Activated CD8-positive, alpha-beta memory T cell treated with anti-CD3 and anti-CD28 coated beads for 4 hours (primary cell): ENCODE measurements at regions not wholly inside any gene's neighbourhood (a gene's known extent, or its start where the extent isn't known, plus 50 kb on each side); places are given as distances from the start of the nearest gene placed in this dataset.

Experiments
- DNase-seq, 2 donors: peaks; one replicate each; pipeline ENCODE4 v3.0.0-alpha.2; 2020; ENCODE audit warnings: low read depth in 2 of 2

GRCh38 chr4:180566492-180566891 is 1676.7 kb upstream of the TENM3 start:
- no peak for DNase-seq

GRCh38 chr4:180567080-180567479 is 1676.1 kb upstream of the TENM3 start:
- no peak for DNase-seq

- DNase-seq, result no peak
Observed at GRCh38 chr4:180571516-180572055, 1671.6 kb upstream of the TENM3 start.

- DNase-seq, result no peak
Observed at GRCh38 chr4:180578175-180578574, 1665.0 kb upstream of the TENM3 start.

DNA sequence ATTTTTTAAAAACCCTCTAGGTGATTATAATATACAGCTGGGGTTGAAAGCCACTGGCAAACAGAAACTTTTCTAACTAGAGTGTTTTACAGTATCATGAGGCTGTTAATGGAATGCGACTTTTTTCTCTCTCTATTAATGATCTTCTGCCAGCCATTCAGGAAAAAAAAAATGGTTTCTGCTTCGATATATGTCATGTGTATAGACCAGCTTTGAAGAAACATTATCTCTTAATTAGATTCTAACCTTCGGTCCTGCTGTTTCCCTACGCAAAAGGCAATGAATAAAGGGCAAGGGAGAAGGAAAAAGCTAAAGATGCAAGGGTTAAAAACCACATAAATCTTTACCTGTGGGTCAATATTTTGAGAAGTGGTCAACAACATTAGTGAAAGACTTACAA is 1662.1 kb upstream of the TENM3 start:
- no peak for DNase-seq

GRCh38 chr4:180587379-180587778 is 1655.8 kb upstream of the TENM3 start:
- no peak for DNase-seq

DNA sequence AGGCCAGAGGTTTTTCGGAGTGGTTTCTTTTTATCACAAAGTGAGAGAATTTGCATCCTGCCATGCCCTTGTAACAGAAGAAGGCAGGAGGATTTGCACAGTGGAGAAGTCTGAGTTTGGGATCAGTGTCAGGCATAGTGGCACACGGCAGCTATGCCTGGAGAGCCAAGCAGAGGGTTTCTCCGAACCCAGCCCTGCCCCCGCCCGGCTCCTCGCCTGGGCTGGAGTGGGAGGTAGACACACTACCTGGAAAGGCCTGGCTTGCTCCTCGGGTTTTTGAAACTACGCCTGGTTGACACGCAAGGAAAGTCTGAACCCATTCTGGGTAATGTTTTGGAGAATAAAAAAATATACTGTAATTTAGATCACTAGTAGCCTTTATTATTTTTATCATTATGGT is 1653.6 kb upstream of the TENM3 start:
- DNase-seq, result no peak

DNA sequence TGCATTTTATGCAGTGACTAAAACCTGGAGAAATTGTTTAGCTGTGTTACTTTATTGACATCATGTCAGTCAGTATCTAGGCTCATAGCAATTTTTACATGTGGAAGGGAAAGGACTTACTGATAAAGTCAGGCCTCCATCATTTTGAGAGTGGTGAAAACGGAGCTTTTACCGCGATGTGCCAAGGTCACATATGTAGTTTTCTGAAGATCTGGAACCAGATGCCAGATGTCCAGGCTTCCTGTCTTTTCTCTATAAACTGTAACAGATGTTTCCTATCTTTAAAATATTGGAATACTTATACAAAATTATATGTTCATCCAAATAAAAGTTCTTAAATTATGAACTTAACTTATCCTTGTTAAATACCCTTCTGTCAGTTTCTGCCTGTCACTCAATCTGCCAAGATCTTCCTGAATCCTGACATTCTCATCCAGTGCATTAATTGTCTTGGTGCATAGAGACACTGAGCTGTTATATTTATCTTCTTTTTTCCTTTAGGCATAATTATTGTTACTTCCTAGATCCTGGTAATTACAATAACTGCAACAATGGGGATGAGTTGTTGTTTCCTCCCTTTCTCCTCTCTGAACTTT is 1646.2 kb upstream of the TENM3 start:
- no peak for DNase-seq

GRCh38 chr4:180598281-180598680 is 1644.9 kb upstream of the TENM3 start:
- DNase-seq, result no peak

- no peak for DNase-seq
Observed at GRCh38 chr4:180603791-180604190, 1639.4 kb upstream of the TENM3 start.

- DNase-seq, result no peak
Observed at GRCh38 chr4:180610324-180610723, 1632.9 kb upstream of the TENM3 start.

DNA sequence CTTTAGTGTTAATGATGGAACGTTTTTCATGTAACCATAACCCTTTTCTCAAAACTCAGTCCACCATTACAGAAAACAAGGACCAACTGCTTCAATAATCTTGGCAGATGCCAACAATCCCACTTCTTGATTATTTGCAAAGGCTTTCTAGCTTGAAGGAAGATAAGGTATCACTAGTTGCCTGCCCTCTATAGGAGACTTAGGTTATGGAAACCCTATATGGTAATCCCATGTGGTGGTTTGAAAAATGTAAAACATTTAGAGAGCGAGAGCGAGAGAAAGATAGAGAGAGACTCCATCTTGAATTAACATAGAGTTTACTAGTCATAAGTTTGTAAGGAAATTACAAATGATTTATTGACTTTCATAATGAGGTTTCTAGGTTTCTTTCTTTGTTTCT is 1627.5 kb upstream of the TENM3 start:
- no peak for DNase-seq

DNA sequence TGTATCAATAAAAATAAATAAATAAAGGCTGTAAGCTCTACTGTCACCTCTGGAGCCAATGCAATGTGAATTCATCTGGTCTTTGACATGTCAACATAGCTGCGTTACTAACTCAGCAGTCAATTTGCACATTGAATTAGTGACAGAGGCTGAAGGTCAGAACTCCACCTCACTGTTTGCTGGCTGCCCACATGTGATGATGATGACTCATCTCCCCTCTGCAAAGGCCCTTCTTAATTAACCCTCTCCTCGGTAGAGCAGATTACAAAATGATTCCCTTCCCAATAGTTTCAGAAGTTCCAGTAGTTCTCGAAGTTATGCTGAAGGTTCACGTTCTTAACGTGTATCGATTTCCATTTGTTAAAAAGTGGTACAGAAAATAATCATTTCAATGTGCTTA is 1626.0 kb upstream of the TENM3 start:
- DNase-seq, result no peak

DNA sequence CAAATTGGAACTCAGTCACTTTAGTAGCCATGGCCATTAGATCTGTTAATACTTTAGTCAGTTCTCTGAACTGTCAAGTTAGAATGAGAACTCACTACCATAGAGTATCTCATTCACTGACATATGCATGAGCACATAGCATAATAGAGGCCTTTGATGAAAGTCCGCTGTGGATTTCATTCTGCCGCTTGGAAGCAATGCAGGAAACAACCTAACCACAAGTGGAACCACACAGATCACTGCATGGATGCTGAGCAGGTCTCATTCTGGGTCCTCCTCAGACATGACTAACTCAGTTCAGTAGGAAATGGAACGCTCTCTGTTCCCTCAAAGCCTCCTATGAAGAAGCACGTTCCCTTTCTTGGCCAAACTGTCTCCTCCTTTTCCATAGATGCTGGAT is 1624.8 kb upstream of the TENM3 start:
- DNase-seq, result no peak

- DNase-seq, result no peak
Observed at GRCh38 chr4:180619440-180619839, 1623.8 kb upstream of the TENM3 start.

DNA sequence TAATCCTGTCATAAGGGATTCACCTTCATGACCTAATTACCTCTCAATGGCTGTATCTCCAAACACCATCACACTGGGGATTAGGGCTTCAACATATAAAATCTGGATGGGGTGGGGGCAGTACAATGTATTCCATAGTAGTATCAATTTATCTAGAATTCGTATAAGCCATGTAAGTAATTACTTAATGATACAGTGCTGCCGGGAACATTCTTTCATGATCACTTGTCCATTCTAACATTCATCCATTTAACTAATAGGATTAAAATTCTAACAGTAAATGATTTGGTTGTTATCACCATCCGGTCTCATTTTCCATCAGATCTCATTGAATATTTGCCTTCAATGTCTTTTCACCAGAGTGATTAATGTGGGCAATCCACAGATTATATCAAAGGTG is 1620.9 kb upstream of the TENM3 start:
- DNase-seq, result no peak

DNA sequence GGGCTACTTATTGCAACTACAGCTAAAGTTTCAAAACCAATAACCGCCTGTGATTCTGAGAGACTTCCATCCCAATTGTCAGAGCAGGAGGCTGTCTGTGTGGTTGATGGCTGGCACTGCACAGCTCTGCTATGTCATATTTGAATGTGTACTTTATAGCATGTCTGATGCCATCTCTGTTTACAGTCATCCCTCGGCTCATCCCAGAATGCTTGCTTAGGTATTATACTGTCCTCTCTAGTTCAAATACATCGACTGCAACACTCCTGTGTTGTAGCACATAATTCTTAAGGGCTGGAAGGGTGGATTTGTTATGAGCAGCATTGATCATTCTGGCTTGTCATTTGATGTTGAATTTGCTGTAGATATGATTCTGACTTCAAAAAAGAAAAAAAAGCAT is 1617.5 kb upstream of the TENM3 start:
- no peak for DNase-seq

DNA sequence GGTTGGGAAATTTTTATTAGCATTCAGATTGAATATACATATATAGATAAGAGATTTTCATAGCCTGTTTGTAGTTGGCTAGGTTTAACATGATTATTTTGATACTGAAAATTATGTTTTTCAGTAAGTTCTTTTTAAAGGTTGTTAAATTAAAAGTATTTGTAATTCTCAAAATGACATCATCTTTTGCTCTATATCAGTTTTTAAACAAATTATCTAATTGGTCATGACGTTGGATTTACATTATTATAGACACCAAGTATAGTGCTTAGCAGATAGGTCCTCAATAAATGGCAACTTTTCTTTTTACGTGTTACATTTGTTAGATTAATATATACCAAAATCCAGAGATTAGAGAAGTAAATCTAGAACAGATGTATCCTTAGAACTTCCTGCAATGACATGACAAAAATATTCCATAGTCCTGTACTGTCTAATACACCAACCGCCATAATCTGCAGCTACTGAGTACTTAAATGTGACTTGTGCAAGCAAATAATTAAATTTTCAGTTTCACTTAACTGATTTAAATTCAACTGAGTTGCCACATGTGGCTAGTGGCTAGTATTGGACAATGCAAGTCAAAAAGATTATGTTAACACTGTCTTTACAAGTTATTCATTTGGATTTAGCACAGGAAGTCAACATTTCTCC is 1613.1 kb upstream of the TENM3 start:
- no peak for DNase-seq

DNA sequence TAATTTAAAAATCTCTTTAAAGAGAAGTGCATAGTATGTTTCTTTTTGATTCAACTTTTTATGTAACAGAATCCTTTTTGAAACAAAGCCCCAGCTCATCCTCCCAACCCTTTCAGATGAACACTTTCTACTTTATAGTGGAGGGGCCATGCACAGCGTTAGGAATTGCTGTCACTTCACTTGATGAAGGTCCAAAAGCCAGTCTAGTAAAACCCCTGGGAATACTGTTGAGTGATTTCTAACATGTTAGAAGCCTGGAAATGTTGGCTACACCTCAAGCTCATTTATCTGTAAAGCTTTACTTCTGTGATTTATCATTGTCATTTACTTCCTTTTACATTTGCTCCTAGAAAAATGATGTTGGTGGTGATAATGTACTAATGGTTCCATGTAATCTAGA is 1608.9 kb upstream of the TENM3 start:
- DNase-seq, result no peak

DNA sequence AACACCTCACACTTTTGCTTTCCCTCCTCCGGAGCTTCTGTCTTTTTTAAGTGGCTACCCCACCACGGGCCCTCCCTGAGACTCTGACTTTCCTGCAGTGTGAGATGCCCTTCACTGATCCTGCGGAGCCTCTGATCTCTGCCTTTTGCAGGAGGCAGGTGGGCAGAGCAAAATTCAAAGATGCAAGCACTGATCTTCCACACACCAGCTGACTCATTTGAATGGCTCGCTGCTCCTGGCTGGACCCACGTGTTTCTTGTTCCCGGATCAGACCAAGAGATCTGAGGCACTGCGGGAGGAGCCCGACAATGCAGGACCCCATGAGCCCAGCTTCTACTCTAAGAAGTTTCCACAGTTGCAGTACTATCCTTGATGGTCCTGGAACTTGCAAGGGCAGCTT is 1607.9 kb upstream of the TENM3 start:
- DNase-seq, result no peak

DNA sequence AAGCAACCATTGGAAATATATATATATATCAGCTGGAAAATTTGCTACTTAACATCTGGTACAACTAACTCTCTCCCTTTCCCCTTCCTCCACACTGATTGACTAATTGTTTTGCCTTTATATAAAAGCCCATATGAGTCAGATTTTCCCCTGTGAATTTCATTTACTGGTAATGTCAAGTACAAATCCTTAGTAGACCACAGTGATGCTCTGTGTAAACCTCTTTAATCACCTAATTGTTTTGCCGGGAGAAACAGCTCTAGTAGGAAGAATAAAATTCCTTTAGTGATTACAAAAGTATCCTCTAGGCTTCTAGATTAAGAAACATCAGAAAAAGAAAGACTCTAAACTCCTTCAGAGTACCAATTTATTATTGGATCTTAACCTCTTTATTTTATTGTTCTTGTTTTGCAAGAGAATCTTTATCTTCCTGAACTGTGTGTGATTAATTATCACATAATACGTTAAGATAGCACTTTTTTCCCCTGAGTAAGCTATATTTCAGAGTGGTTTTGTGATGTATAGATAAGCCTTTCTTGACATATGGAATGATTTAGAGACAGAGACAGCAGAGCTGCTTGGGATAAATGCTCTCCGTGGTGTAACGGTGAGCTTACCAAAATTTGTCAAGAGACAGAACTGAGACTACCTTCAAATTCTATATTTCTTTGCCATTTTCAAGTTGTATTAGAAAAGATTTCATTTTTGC is 1606.4 kb upstream of the TENM3 start:
- no peak for DNase-seq

GRCh38 chr4:180637616-180638015 is 1605.6 kb upstream of the TENM3 start:
- DNase-seq, result no peak

DNA sequence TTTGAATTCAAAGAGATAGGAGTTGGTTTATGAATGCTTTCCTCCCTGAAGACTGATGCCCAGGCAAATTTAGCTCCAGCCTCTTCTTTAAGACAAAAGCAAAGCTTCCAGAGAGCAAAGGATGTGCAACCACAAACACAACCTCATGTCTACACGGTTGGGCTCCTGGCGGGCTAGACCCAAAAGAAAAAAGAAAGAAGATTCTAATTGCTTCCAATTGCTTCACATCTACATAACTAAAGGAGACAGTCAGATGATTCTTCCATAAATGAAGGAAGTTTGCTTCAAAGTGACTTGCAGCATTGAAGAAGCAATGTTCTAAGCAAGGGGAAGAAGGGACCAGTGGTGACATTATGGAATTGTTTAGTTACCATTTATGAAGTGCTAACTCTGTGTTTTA is 1603.0 kb upstream of the TENM3 start:
- DNase-seq, result no peak
